ENCODE measurements at regions not wholly inside any gene's neighbourhood (a gene's known extent, or its start where the extent isn't known, plus 50 kb on each side); places are given as distances from the start of the nearest gene placed in this dataset.

DNA sequence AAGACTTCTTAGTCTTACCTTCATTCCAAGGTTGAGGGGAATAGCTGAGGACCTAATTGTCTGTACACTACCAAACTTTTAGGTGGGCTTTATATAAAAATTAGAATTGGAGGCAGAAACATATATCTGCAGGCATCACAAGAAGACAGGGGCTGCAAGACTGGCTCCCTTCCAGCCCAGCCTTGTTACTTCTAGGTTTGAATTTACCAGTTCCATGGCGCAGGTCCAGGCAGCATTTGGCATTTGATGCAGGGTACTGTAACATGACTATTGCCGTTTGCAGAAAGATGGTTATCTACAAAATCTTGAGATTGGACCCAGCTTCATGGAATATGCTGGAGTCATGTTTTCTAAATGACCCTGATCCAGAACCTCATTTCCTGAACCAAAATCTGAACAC, 105.4 kb upstream of the RHOBTB1 start:
- TF ChIP-seq, protein P1, sequence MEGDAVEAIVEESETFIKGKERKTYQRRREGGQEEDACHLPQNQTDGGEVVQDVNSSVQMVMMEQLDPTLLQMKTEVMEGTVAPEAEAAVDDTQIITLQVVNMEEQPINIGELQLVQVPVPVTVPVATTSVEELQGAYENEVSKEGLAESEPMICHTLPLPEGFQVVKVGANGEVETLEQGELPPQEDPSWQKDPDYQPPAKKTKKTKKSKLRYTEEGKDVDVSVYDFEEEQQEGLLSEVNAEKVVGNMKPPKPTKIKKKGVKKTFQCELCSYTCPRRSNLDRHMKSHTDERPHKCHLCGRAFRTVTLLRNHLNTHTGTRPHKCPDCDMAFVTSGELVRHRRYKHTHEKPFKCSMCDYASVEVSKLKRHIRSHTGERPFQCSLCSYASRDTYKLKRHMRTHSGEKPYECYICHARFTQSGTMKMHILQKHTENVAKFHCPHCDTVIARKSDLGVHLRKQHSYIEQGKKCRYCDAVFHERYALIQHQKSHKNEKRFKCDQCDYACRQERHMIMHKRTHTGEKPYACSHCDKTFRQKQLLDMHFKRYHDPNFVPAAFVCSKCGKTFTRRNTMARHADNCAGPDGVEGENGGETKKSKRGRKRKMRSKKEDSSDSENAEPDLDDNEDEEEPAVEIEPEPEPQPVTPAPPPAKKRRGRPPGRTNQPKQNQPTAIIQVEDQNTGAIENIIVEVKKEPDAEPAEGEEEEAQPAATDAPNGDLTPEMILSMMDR (IDR thresholded peaks at IDR 0.05), result no peak
- TF ChIP-seq POLR2A (IDR thresholded peaks at IDR 0.05), result no peak

All from uterus (tissue), 2 donors.